Loucy (cell line): ENCODE measurements at regions not wholly inside any gene's neighbourhood (a gene's known extent, or its start where the extent isn't known, plus 50 kb on each side); places are given as distances from the start of the nearest gene placed in this dataset.

Experiments
- CTCF ChIP-seq: fragments of 200-600 bp; sonication (generic); conservative IDR thresholded peaks from 2 replicates; pipeline ENCODE4 v1.5.1; 2014; ENCODE audit warnings: mild to moderate bottlenecking, antibody characterized with exemption, low read length
- EZH2phosphoT487 ChIP-seq: fragments of 200-600 bp; IDR thresholded peaks from 2 replicates; pipeline ENCODE4 v1.6.1; 2018; ENCODE audit warnings: antibody characterized with exemption, mild to moderate bottlenecking, moderate library complexity, borderline replicate concordance

- no peak for TF ChIP-seq CTCF
- TF ChIP-seq EZH2phosphoT487: no peak
Measured at GRCh38 chr9:111118256-111118948, 80.1 kb upstream of the LPAR1 start.
